Common myeloid progenitor, CD34-positive (primary cell): ENCODE measurements at regions not wholly inside any gene's neighbourhood (a gene's known extent, or its start where the extent isn't known, plus 50 kb on each side); places are given as distances from the start of the nearest gene placed in this dataset.
"Not testable (repeated sequence)": the region's sequence is repeated elsewhere in the genome, so short reads cannot be mapped to it uniquely, and the experiment has no call there.

Source experiments
- CTCF ChIA-PET: fragments of 350-600 bp; sonication (Branson Sonifier 250); formaldehyde crosslinking; loops from one replicate; lab custom pipeline; 2021; ENCODE audit warnings: antibody characterized with exemption; lab: Charles Lee
- POLR2A ChIA-PET: fragments of 350-600 bp; sonication (Branson Sonifier 250); formaldehyde crosslinking; loops from one replicate; lab custom pipeline; 2021; ENCODE audit warnings: antibody characterized with exemption; lab: Charles Lee
- DNase-seq, 3 donors: peaks; one replicate each; pipeline versions ENCODE4 v3.0.0 to v3.0.0-alpha.2; 2013
- H3K27ac ChIP-seq, 2 experiments: 1 replicate in 1 of 2; 2 replicates in 1 of 2; pipeline ENCODE4 v1.7.0; 2013; ENCODE audit warnings: inconsistent platforms in 2 of 2, low read length in 2 of 2, mild to moderate bottlenecking in 2 of 2, low read depth in 1 of 2, moderate library complexity in 1 of 2; ENCODE audit not compliant: severe bottlenecking in 2 of 2, insufficient read depth in 1 of 2, poor library complexity in 1 of 2
- H3K27me3 ChIP-seq, 5 experiments: replicated peaks in 2 of 5; 1 replicate in 3 of 5; 2 replicates in 2 of 5; pipeline versions ENCODE4 v1.6.1 to v1.7.0; 2013; ENCODE audit warnings: low read length in 4 of 5, mild to moderate bottlenecking in 2 of 5, moderate library complexity in 2 of 5, inconsistent platforms in 1 of 5; ENCODE audit not compliant: insufficient read depth in 5 of 5, control insufficient read depth in 4 of 5
- H3K36me3 ChIP-seq, 4 experiments: 1 replicate in 2 of 4; 2 replicates in 2 of 4; pipeline versions ENCODE4 v1.6.1 to v1.7.0; 2013; ENCODE audit warnings: low read length in 3 of 4, control low read depth in 1 of 4, mild to moderate bottlenecking in 1 of 4; ENCODE audit not compliant: control insufficient read depth in 4 of 4, insufficient read depth in 4 of 4
- H3K4me1 ChIP-seq, 4 experiments: 1 replicate in 3 of 4; 2 replicates in 1 of 4; pipeline versions ENCODE4 v1.6.1 to v1.7.1; 2013; ENCODE audit warnings: low read length in 3 of 4, mild to moderate bottlenecking in 3 of 4, control low read depth in 1 of 4, inconsistent platforms in 1 of 4, moderate library complexity in 1 of 4; ENCODE audit not compliant: control insufficient read depth in 4 of 4, insufficient read depth in 4 of 4; ENCODE audit errors: control extremely low read depth in 1 of 4
- H3K4me3 ChIP-seq, 7 experiments: 1 replicate in 4 of 7; 2 replicates in 3 of 7; pipeline versions ENCODE4 v1.5.1 to v1.7.0; 2013; ENCODE audit warnings: mild to moderate bottlenecking in 7 of 7, low read length in 6 of 7, moderate library complexity in 6 of 7, inconsistent platforms in 2 of 7, low read depth in 2 of 7, control low read depth in 1 of 7; ENCODE audit not compliant: insufficient read depth in 4 of 7, control insufficient read depth in 1 of 7; ENCODE audit errors: extremely low read depth in 1 of 7
- H3K9me3 ChIP-seq, 5 experiments: 1 replicate in 4 of 5; 2 replicates in 1 of 5; pipeline versions ENCODE4 v1.6.1 to v1.7.1; 2013; ENCODE audit warnings: low read length in 4 of 5, mild to moderate bottlenecking in 2 of 5, inconsistent platforms in 1 of 5, low read depth in 1 of 5, moderate library complexity in 1 of 5; ENCODE audit not compliant: control insufficient read depth in 4 of 5, insufficient read depth in 2 of 5; ENCODE audit errors: control extremely low read depth in 1 of 5
- WGBS: methylation state at CpG from one replicate; pipeline ENCODE4 v1.1.5; 2013; ENCODE audit not compliant: insufficient coverage; 5-methylcytosine and 5-hydroxymethylcytosine counted together

- no peak for DNase-seq
- WGBS = 90% methylated on average over 1 of the region's 4 CpGs
- H3K27me3 ChIP-seq = no peaks in the 10 kb centered on the region
- no peaks in the 10 kb centered on the region for H3K4me1 ChIP-seq
- ChIA-PET POLR2A (no interaction called here), CTCF (no interaction called here)
- H3K4me3 ChIP-seq = no peak overlapping the region
- H3K36me3 ChIP-seq = no peaks in the 10 kb centered on the region
- H3K9me3 ChIP-seq = peaks cover 0 to 3% (median 0%) of the 10 kb centered on the region in 5 experiments
- H3K27ac ChIP-seq = no peak overlapping the region
Measured at GRCh38 chr4:24352112-24352511, 232.2 kb downstream of the DHX15 start.

GRCh38 chr4:24349168-24349996 is 235.0 kb downstream of the DHX15 start:
- 86% methylated on average over 13 of the region's 15 CpGs for WGBS
- H3K4me3 ChIP-seq, H3K4me1 ChIP-seq, DNase-seq, H3K36me3 ChIP-seq, H3K9me3 ChIP-seq, H3K27me3 ChIP-seq, POLR2A ChIA-PET, H3K27ac ChIP-seq: not testable (repeated sequence)
- CTCF ChIA-PET = interaction anchor here (0.9 kb wide), 1 partner anchor 12 kb away, joined by 3 read pairs; no protein-coding TSS in a partner anchor

DNA sequence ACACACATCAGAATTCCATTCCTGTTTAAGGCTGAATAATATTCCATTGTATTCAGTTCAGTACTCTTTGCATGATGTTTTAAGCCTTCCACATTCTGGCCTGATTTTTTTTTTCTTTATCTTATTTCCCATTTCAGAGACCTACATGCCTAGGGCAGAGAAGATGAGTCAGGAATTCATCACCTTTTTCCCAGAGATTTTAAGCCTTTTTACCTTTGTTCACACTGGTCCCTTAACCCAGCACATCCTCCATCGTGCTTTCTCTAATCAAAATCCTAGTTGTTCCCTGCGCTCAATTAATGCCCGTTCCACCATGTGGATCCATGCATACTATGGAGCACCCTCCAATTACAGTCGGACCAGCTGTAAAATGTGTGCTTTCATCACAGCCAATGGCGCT is 245.1 kb downstream of the DHX15 start:
- ChIA-PET CTCF (no interaction called here), POLR2A (no interaction called here)
- Histone ChIP-seq H3K27me3 (no peaks in the 10 kb centered on the region), H3K9me3 (no peaks in the 10 kb centered on the region), H3K4me1 (no peaks in the 10 kb centered on the region), H3K4me3 (no peak overlapping the region), H3K36me3 (no peaks in the 10 kb centered on the region), H3K27ac (no peak overlapping the region)
- WGBS = 96% methylated on average over 5 of the region's 5 CpGs
- no peak for DNase-seq

GRCh38 chr4:24337451-24338190 is 246.7 kb downstream of the DHX15 start:
- DNase-seq = no peak
- 89% methylated on average over 13 of the region's 13 CpGs for WGBS
- Histone ChIP-seq H3K4me3 (no peak overlapping the region), H3K4me1 (no peaks in the 10 kb centered on the region), H3K9me3 (no peaks in the 10 kb centered on the region), H3K27ac (no peak overlapping the region), H3K27me3 (no peaks in the 10 kb centered on the region), H3K36me3 (no peaks in the 10 kb centered on the region)
- CTCF ChIA-PET = interaction anchor here (0.6 kb wide), 1 partner anchor 14 kb away, joined by 4 read pairs; no protein-coding TSS in a partner anchor
- POLR2A ChIA-PET = no interaction called here

DNA sequence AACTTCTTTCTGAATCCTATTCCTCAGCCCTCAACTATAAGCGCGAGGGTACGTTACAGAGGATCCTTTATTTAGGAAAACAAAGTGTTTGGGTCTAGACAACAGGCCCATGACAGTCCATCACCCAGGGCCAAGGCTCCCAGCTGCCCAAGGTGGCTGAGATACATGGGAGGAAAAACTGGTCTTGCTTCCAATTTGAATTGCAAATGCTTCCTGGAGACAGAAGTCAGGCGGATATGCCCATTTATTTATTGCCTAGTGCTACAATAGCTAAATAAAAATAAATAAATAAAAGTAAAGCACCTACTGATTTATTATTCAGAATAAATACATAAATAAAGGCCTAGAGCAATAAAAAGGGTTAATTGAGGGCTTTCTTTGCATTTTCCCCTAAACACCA is 248.7 kb downstream of the DHX15 start:
- Histone ChIP-seq H3K4me1 (no peaks in the 10 kb centered on the region), H3K36me3 (no peaks in the 10 kb centered on the region), H3K27me3 (no peaks in the 10 kb centered on the region), H3K9me3 (no peaks in the 10 kb centered on the region), H3K4me3 (no peak overlapping the region), H3K27ac (no peak overlapping the region)
- WGBS = 100% methylated on average over 3 of the region's 4 CpGs
- POLR2A ChIA-PET = no interaction called here
- CTCF ChIA-PET = no interaction called here
- DNase-seq = no peak

DNA sequence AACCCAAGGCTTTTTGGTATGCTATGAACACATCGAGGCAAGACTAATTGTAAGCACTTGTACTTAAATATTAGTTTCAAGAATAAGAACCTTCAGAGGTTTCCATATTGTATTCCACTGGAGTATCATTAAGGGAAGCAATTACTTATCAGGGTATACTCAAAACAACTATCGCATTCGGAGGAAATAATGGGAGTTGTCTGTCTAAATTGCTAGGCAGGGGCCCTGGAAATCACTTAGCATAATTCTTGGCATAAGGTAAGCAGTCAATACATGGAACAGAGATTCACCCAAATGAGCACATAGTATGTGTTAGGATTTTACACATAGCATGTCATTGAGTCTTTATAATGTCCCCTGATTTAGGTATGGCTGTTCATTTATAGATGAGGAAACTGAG is 249.4 kb downstream of the DHX15 start:
- Histone ChIP-seq H3K4me3 (no peak overlapping the region), H3K4me1 (no peaks in the 10 kb centered on the region), H3K9me3 (no peaks in the 10 kb centered on the region), H3K27ac (no peak overlapping the region), H3K36me3 (no peaks in the 10 kb centered on the region), H3K27me3 (no peaks in the 10 kb centered on the region)
- ChIA-PET POLR2A (no interaction called here), CTCF (no interaction called here)
- WGBS = 100% methylated on average over 2 of the region's 3 CpGs
- DNase-seq = no peak

- no peak for DNase-seq
- Histone ChIP-seq H3K36me3 (no peaks in the 10 kb centered on the region), H3K27ac (no peak overlapping the region), H3K27me3 (no peaks in the 10 kb centered on the region), H3K9me3 (no peaks in the 10 kb centered on the region), H3K4me1 (no peaks in the 10 kb centered on the region), H3K4me3 (no peak overlapping the region)
- ChIA-PET POLR2A (interaction anchor here (0.5 kb wide), 1 partner anchor 13 kb away, joined by 4 read pairs; no protein-coding TSS in a partner anchor), CTCF (no interaction called here)
Measured at GRCh38 chr4:24330573-24330972, 253.8 kb downstream of the DHX15 start.
